Forelimb muscle (tissue), 1 donor: ENCODE measurements at regions not wholly inside any gene's neighbourhood (a gene's known extent, or its start where the extent isn't known, plus 50 kb on each side); places are given as distances from the start of the nearest gene placed in this dataset.
"Not testable (repeated sequence)": the region's sequence is repeated elsewhere in the genome, so short reads cannot be mapped to it uniquely, and the experiment has no call there.

Source experiments
- DNase-seq: peaks from one replicate; pipeline ENCODE4 v3.0.0-alpha.2; 2013; ENCODE audit warnings: low read depth

DNA sequence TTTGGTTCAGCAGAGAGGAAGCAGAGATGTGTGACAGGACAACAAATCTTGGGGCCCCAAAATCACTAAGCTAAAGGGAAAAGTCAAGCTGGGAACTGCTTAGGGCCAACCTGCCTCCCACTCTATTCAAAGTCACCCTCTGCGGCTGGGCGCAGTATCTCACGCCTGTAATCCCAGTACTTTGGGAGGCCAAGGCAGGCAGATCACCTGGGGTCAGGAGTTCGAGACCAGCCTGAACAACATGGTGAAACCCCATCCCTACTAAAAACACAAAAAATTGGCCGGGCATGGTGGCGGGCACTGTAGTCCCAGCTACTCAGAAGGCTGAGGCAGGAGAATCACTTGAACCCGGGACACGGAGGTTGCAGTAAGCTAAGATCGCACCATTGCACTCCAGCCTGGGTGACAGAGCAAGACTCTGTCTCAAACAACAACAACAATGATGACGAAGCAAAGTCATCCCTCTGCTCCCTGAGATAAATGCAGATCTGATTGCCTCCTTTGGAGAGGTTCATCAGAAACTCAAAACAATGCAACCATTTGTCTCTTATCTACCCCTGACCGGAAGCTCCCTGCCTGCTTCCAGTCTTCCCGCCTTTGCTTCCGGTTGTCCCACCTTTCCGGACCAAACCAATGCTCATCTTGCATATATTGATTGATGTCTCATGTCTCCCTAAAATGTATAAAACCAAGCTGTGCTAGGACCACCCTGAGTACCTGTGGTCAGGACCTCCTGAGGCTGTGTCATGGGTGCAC is 136.4 kb upstream of the AFDN start:
- not testable (repeated sequence) for DNase-seq

- no peak for DNase-seq
Observed at GRCh38 chr6:167690931-167691330, 135.8 kb upstream of the AFDN start.

- DNase-seq = no peak
Observed at GRCh38 chr6:167691533-167692312, 135.0 kb upstream of the AFDN start.

DNA sequence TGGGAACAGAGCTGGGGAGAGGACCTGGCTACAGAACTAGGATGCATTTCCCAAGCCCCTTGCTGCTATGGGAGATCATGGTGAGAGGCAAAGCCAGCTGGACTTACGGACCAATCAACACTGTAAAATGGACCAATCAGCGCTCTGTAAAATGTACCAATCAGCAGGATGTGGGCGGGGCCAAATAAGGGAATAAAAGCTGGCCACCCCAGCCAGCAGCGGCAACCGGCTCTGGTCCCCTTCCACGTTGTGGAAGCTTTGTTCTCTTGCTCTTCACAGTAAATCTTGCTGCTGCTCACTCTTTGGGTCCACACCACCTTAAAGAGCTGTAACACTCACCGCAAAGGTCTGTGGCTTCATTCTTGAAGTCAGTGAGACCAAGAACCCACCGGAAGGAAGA is 133.2 kb upstream of the AFDN start:
- DNase-seq = not testable (repeated sequence)

GRCh38 chr6:167695831-167696230 is 130.9 kb upstream of the AFDN start:
- no peak for DNase-seq

- no peak for DNase-seq
Observed at GRCh38 chr6:167696296-167696695, 130.4 kb upstream of the AFDN start.

- no peak for DNase-seq
Observed at GRCh38 chr6:167697316-167697715, 129.4 kb upstream of the AFDN start.

DNA sequence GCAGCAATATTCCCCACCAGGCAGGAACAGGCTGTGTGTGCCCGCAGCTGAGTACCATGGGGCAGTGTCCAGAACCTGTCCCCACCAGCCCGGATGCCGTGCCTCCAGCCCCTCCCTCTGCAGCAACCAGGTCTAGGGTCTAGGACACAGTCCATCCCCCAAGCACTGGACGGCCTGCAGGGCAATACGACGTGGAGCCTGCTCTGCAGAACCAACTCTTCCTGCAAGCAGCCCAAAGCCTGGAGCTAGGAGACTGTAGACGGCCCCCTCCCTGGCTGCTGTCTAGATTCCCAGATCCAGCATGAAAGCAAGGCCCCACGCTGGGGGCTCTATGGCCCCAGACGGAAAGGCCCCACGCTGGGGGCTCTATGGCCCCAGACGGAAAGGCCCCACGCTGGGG is 128.2 kb upstream of the AFDN start:
- no peak for DNase-seq

DNA sequence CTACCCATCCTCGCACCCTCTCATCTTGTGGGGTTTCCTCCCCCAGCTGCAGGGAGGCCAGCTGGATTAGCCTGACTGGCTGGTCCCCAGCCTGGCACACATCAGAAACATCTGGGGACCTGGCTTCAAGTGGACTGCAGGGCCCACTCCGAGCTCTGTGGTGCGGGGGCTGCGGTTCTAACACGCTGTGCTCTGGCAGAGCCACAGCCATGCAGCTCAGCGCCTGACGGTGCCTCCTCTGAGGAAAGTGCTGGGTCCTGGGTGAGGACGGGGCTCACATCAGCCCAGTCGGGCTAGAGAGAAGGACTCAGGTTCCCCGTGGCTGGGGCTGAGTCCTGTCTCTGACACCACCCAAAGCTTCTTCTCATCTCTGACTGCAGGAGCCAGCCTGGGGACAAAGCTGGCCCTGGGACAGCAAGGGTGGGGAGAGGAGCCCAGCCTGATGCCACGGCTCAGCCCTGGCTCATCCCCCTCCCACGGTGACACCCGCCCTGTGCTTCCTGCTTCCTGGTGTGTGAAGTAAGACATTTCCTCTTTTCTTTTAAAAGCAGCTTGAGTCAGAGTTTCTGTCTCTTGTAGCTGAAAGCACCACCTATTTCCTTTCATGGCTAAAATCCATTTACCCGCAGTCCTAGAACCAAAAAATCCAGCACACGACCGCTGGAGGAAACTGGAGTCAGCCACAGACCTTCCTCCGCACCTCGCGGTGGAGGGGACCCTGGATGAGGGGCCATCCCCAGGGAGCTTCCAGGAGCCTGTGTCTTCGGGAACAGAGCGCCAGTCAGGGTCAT is 127.4 kb upstream of the AFDN start:
- no peak for DNase-seq

GRCh38 chr6:167700199-167700598 is 126.5 kb upstream of the AFDN start:
- DNase-seq = no peak

DNA sequence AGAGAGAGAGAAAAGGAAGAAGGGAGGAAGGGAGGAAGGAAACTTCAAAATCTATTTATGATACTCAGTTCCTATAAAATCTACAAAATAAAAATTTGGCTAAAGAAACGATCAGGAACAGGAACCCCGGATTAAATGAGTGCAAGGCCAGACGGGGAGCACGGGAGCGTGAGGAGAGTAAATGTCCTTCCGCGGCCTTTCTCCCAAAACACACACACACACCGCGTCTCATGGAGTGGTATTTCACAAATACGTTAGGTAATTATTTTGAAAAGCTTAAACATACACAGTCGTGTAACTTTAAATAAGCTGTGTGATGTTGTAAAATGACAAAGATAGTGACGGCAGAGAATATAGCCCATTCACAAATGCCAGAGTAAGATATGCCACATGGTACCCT is 125.7 kb upstream of the AFDN start:
- DNase-seq = no peak

GRCh38 chr6:167702241-167702827 is 124.4 kb upstream of the AFDN start:
- no peak for DNase-seq

DNA sequence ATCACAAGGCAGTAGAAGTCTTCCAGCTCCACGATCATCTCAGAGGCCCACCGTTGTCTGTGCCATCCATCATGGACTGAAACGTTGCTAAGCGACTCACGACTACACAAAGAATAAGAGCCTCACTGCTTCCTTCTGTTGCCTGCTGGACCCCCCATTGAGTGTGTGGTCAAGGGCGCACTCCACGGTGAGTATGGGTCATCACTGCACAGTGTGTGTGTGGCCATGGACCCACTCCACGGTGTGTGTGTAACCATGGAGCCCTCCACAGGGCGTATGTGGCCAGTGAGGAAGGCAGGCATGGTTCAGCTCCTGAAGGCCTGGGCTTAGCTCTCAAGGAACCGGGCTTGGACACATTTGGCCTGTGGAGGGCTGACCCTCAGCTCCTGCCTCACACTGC is 123.4 kb upstream of the AFDN start:
- no peak for DNase-seq

DNA sequence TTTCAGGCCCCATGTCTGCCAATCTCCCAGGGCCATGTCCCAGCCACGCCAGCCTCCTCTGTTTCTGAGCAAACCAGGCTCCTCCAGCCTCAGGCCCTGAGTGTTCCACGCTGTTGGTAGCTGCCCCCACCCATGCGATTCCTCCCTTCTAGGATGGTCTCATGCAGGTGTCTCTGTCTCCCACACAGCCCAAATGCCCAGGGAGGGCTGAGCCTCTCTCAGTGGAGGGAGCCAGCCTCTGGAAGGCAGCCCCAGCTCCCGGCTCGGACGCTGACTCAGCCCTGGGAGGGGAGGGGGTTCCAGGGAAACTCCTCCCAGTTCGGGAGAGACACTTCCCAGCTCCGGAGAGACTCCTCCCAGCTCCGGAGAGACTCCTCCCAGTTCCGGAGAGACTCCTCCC is 122.9 kb upstream of the AFDN start:
- no peak for DNase-seq

- DNase-seq = no peak
Observed at GRCh38 chr6:167704396-167704901, 122.3 kb upstream of the AFDN start.

DNA sequence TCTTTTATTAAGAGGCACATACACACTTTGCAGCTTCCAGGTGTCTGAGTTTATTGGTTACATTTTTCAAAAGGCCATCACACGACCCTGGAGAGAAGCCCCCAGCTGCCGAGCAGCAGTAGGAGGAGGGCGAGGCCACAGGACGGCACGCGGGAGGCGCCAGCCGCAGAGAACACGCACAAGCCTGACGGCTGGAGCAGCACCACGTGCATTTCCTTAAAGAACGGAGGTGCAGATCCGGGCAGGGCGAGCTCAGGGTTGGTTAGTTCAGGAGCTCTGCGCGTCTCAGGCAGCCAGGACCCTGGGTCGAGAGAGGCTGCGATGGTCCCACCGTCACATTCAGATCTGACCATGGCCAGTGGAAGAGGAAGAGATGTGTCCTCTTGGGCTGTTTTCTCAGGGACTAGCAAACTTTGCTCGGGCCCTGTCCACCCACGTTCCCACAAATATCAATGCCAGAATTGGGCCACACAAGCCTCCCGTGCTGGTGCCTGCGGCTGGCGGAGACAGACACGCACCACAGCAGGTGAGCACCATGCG is 121.4 kb upstream of the AFDN start:
- no peak for DNase-seq

DNA sequence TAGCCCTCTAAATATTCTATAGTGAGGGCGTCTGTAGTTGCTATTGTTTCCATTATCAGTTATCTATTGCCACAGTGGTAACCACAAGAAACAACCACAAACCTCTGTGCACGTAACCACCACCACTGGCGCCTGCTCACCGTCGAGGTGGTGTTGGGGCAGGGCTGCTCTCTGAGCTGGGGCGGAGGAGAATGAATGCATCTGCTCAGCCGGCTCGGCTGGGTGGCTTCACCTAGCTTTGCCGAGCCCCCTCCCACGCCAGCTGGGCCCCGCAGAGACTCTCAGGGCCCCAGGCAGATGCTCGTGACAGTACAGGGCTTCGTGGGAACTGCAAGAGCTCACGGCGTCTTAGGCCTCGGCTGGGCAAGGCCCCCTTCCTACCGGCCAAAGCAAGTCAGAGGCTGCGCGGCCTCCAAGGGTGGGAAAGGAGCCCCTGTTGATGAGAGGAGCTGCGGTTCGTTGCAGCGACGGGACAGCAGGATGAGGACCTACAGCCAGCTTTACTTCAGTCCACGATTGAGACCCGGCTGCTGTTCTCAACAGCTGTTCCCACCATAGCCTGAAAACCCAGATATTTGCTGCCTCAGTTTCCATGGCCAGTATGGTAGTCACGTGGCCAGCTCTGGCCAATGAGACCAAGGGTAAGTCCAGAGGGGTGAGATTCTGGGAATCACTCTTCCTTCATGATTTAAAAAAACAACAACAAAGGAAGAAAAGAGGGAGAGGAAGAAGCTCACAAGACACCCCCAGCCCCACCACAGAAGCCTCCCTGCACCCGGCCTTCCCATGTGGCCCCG is 120.2 kb upstream of the AFDN start:
- DNase-seq = no peak

- DNase-seq = no peak
Observed at GRCh38 chr6:167707686-167708500, 118.8 kb upstream of the AFDN start.

DNA sequence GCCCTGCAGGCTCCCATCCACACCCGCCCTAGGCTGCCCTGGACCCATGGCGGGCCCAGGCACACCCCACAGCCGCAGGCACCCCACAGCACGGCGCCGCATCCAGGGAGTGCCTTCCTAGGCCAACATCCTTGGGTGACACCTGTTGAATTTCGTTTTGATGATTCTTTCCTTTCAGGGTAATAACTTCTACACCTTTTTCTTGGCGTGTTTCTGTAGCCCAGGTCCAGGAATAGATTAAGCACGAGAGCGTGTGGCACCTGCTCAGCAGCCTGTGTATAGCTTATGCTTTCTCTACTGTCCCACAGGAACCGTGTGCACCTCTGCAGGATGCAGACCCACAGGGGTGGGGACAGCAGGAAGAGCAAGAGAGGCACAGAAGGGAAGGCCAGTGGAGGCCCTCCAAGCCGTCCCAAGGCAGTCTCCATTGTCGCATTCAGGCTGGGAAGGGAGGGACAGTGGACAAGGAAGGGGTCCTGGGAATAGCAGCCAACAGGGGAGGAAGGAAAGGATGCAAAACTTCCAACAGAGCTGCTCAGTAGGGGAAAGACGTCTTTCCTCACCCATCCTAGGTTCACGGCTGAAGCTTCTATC is 118.1 kb upstream of the AFDN start:
- DNase-seq = no peak
